ENCODE measurements at regions not wholly inside any gene's neighbourhood (a gene's known extent, or its start where the extent isn't known, plus 50 kb on each side); places are given as distances from the start of the nearest gene placed in this dataset.
"Not testable (repeated sequence)": the region's sequence is repeated elsewhere in the genome, so short reads cannot be mapped to it uniquely, and the experiment has no call there.

DNA sequence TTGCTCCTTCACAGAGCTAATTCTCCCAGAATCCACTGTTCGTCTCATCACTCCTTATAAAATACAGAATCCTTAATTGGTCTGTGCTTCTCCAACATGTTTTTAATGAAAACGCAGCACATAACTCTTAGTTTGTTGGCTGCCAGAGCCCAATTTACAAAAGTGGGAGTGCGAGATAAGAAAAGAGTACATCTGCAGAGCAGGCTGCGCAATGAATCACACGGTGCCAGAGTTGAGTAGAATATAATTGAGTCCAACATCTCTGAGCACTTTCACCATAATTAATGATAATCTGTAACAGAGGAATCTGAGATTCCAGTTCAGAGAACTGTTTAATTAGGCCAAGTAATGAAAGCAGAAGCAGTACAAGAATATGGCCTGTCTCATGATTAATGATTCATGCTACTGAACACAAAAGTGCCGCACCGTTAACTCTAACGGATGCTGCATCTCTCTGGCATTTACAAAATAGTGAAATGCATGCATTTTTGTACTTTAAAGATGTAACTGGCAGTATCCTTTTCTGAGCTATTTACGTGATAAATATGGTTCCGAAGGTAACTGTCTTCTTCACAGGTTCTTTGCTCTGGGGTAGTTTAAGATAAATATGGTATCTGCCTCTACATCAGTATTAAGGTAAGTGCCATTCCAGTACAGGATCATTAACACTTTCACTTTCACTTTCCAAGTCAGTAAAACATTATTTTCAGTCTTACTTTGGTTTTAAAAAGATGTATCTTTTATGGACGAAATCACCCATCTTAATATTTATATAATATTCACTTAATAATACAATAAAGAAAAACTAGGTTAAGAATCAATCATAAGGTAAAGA, 785.6 kb downstream of the NR4A2 start:
- no peak for DNase-seq (ENCODE audit: low read depth in 2 of 2)

GRCh38 chr2:155539028-155539427, 793.5 kb downstream of the NR4A2 start:
- not testable (repeated sequence) for DNase-seq (ENCODE audit: low read depth in 2 of 2)

- no peak for DNase-seq (ENCODE audit: low read depth in 2 of 2)
Observed at GRCh38 chr2:155528034-155528433, 804.5 kb downstream of the NR4A2 start.

- DNase-seq (ENCODE audit: low read depth in 2 of 2) = no peak
Observed at GRCh38 chr2:155525199-155525598, 807.3 kb downstream of the NR4A2 start.

DNA sequence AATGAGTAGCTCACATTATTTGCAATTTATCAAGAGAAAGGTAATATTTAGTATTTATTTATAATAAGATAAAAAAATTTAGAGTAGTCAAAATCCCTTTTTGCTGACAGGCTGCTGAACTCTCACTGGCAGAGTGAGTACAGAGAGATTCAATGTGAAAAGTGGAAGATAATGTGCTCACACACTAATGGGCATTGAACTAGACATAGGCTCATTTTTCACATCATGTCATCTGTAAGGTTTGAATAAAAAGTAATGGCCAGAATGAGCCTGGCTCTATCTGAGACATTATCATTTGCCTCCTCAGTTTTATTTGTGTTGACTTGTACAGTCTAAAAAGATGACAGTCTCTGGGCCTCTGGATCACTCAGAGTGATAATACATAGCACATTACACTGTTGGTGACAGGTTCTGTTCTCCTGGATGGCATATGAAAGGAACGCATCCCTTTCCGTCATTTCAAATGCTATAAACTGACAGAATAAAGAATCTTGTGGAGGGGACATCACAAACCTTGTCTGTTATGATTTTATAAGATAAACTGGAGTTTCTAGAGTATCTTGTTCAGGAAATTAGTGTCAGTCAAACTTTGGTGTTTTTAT, 812.9 kb downstream of the NR4A2 start:
- no peak for DNase-seq (ENCODE audit: low read depth in 2 of 2)

DNA sequence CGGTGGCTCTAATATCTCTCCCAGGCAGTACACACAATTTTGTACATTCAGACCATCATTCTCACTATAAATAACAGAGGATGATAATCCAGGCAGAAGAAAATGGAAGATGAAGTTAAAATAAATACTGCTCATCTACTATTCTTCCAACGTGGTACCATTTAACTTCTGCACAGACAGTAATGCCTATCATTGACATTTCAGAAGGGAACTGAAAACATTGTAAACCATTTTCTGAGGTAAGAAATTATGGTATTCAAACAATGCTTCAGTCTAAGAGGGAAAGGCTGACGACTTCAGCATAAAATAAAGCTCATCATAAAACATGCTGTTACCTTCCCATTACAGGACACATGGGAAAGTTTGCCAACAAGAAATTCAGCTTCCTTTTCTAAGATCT, 814.4 kb downstream of the NR4A2 start:
- DNase-seq (ENCODE audit: low read depth in 2 of 2) = no peak

GRCh38 chr2:155517362-155517761, 815.2 kb downstream of the NR4A2 start:
- DNase-seq (ENCODE audit: low read depth in 2 of 2) = no peak

DNA sequence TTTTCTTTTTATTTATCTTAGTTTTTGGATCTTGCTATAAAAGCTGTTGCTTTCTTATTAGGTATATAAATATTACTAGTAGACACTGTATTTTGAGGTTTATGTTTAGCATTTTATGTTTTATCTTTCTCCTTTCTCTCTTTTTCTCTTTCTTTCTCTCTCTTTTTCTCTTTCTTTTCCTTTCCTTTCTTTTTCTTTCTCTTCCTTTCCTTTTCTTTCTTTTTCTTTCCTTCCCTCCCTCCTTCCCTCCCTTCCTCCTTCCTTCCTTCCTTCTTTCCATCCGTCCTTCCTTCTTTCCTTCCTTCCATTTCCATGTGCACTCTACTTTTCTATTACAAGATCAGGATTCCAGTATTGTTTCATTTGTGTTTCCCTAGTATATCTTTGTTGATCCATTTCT, 814.8 kb downstream of the KCNJ3 start:
- no peak for DNase-seq (ENCODE audit: low read depth in 2 of 2)

GRCh38 chr2:155502766-155503165, 804.3 kb downstream of the KCNJ3 start:
- no peak for DNase-seq (ENCODE audit: low read depth in 2 of 2)

DNA sequence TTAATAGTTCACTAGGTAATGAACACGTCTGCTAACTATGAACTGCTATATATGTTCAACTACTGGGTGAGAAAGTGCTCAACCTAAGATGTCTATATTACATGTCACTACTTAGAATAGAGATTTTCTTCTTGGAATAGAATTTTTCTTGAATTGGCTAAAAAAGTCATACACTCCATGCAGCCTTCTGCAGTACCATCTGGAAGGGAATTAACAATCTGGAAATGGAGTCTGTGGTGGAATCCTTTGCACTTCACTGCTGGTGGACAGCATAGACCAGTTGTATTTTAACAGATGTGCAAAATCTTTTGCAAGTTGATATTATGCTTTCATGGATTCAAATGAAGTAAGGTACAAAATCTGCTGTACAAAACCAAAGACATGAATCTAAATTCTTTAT, 799.6 kb downstream of the KCNJ3 start:
- no peak for DNase-seq (ENCODE audit: low read depth in 2 of 2)

DNA sequence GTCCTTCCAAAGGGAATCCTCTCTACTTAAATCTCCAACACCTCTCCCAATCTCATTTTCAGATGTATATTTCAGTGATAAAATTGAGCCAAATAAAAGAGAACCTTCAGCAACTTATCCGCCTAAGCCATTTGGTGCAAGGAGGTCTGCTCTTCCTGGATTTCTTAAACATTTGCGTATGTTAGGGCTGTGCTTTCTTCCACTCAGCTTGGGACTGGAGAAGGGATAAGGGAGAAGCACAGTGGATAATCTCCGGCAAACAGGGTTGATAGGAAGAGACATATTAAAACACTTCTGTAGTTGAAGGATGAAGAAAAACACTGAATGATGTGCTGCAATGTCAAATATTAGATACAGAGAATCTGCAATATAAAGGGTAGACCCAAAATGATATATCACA, 796.2 kb downstream of the KCNJ3 start:
- DNase-seq (ENCODE audit: low read depth in 2 of 2) = no peak

DNA sequence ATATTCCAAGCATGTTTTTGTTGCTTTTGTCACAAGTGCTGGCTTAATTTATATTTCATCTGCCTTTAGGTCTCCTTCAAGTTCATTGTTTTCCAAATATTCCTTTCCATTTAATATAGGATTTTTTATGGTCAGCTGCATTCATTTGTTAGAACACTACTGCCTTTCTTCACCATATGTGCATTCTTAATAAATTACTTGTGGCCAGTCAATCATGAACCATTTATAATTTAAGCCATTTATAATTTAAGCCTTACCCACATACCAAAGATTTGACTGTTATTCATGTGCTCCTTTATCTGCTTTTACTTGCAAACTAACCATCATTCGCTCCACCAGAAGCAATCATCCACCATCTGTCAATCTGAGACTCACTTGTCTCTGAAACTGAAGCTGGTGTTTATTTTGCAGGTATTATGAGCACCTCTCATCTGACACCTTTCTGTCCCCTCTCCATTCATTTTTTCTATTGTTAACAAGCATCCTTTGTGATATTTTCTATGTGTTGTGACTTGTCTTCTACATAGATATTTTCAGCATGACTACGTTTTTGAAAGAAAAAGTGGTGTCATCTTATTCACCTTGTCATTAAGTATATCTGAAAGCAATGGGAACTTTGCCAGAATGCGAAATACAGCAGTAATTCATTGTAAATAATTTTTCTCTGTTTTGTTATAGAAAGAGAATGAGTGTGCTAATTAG, 786.8 kb downstream of the KCNJ3 start:
- DNase-seq (ENCODE audit: low read depth in 2 of 2) = no peak

GRCh38 chr2:155481141-155481540, 782.6 kb downstream of the KCNJ3 start:
- no peak for DNase-seq (ENCODE audit: low read depth in 2 of 2)

GRCh38 chr2:155472018-155472417, 773.5 kb downstream of the KCNJ3 start:
- not testable (repeated sequence) for DNase-seq (ENCODE audit: low read depth in 2 of 2)

- no peak for DNase-seq (ENCODE audit: low read depth in 2 of 2)
Observed at GRCh38 chr2:155456222-155456621, 757.7 kb downstream of the KCNJ3 start.

DNA sequence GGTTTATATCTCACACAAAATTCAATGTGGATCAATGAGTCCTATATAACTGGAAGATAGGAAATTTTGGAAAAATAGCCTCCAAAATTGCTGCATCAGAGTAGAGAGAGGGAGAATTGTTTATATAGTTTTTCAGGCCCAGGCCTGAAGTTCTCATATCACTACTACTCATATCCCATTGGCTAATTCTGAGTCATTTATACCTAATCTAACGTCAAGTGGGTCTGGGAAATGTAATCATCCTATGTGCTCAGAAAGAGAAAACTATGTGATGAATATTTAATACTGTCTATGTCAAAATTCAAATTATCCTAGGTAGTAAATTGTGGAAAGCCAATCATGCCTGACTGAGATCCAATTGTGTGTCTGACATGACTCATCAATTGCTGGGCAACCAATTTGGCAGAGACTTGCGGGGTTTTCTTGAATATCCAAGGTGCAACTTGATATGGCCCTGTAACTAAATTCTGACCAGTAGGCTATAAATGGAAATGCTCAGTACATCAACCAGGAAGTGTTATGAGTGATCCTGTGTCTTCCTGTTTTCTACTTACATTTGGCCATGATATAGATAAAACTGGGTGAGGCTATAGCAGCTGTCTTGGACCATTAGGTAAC, 744.4 kb downstream of the KCNJ3 start:
- DNase-seq (ENCODE audit: low read depth in 2 of 2) = no peak

- DNase-seq (ENCODE audit: low read depth in 2 of 2) = no peak
Observed at GRCh38 chr2:155442088-155442487, 743.6 kb downstream of the KCNJ3 start.

- DNase-seq (ENCODE audit: low read depth in 2 of 2) = no peak
Observed at GRCh38 chr2:155431004-155431507, 732.6 kb downstream of the KCNJ3 start.

DNA sequence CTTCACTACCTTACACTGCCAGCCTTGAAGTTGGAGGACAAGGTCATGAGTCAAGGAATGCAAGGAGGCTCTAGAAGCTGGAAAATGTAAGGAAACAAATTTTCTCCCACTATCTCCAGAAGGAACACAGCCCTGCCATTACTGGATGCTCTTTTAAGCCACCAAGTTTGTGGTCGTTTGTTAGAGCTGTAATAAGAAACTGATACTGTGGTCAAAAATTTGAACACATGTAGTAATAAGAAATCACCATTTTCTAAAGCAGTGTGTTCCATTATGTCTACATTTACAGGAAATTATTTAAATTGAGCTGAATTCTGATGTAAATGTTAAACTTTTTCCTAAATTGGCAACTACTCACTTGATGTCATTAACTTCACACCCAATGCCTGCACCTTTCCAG, 729.0 kb downstream of the KCNJ3 start:
- DNase-seq (ENCODE audit: low read depth in 2 of 2) = no peak

DNA sequence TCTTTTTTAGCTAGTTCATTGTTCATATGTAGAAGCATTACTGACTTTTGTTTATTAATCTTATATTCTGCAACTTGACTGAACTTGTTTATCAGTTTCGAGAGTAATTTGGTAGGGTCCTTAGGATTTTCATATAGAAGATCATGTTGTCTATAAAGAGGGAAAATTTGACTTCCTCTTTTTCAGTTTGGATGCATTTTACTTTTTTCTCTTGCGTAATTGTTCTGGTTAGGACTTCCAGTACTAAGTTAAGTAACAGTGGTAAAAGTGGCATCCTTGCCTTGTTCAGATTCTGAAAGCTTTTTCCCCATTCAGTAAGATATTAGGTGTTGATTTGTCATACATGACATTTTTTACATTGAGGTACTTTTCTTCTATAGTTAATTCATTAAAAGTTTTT, 726.0 kb downstream of the KCNJ3 start:
- no peak for DNase-seq (ENCODE audit: low read depth in 2 of 2)

- no peak for DNase-seq (ENCODE audit: low read depth in 2 of 2)
Observed at GRCh38 chr2:155418753-155419152, 720.3 kb downstream of the KCNJ3 start.

DNA sequence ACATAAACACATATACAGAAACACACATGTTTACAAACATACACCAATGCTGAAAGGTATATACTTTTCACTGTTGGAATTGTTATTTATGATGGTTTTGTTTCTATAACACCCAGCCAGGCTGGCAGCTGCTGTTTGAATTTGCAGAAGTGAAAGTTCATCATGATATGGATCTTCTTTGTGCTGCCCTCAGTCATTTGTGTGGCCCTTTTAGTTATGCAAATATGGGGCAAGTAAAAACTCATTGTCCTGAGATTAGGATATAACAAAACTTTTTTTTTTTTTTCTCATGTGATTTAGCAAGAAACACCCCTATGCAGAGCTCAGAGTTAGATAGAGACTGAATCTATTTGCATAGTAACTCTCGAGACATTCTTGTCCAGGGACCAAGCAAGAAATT, 714.1 kb downstream of the KCNJ3 start:
- DNase-seq (ENCODE audit: low read depth in 2 of 2) = no peak

Data from lung microvascular endothelial cell (primary cell).